HUES48 (cell line): ENCODE measurements at regions not wholly inside any gene's neighbourhood (a gene's known extent, or its start where the extent isn't known, plus 50 kb on each side); places are given as distances from the start of the nearest gene placed in this dataset.

Experiments used
- H3K27ac ChIP-seq: one replicate; pipeline ENCODE4 v1.7.0; 2013; ENCODE audit warnings: low read depth, low read length, inconsistent platforms
- H3K27me3 ChIP-seq: 2 replicates; pipeline ENCODE4 v1.6.1; 2013; ENCODE audit warnings: mild to moderate bottlenecking, low read length; ENCODE audit not compliant: control insufficient read depth, insufficient read depth
- H3K36me3 ChIP-seq: 2 replicates; pipeline ENCODE4 v1.6.1; 2013; ENCODE audit warnings: low read length; ENCODE audit not compliant: control insufficient read depth, insufficient read depth
- H3K4me1 ChIP-seq: 2 replicates; pipeline ENCODE4 v1.6.1; 2013; ENCODE audit warnings: mild to moderate bottlenecking, low read length; ENCODE audit not compliant: control insufficient read depth, insufficient read depth
- H3K4me3 ChIP-seq: 2 replicates; pipeline ENCODE4 v1.5.1; 2013; ENCODE audit warnings: mild to moderate bottlenecking, low read depth, low read length
- H3K9ac ChIP-seq: 2 replicates; pipeline ENCODE4 v1.6.1; 2013; ENCODE audit warnings: mild to moderate bottlenecking, low read depth, low read length, moderate library complexity
- H3K9me3 ChIP-seq: 2 replicates; pipeline ENCODE4 v1.6.1; 2013; ENCODE audit warnings: low read length; ENCODE audit not compliant: control insufficient read depth, insufficient read depth

DNA sequence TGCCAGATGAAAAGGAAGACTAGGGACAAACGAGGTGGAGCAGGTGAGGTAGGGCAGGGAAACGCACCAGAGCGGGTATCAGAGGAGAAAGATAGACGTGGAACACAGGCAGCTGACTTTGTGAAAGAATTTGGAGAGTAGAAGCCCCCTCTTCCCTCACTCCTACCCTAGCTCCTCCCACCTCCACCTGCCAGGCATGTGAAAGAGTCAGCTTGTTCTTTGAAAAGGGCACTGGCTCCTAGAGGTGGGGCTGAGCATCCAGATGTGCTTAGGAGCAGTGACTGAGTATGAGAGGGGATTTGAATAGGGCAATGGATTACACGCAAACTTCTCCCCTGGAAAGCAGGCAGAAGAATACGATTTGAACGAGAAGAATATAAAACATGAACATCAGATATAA lies 174.2 kb upstream of the INHBA start:
- no peaks in the 10 kb centered on the region for H3K36me3 ChIP-seq
- no peaks in the 10 kb centered on the region for H3K4me1 ChIP-seq
- H3K9ac ChIP-seq = no peak overlapping the region
- H3K27me3 ChIP-seq = no peaks in the 10 kb centered on the region; the same call in 1 of the 2 replicates
- H3K9me3 ChIP-seq = no peaks in the 10 kb centered on the region
- H3K27ac ChIP-seq = no peak overlapping the region
- H3K4me3 ChIP-seq = no peak overlapping the region

DNA sequence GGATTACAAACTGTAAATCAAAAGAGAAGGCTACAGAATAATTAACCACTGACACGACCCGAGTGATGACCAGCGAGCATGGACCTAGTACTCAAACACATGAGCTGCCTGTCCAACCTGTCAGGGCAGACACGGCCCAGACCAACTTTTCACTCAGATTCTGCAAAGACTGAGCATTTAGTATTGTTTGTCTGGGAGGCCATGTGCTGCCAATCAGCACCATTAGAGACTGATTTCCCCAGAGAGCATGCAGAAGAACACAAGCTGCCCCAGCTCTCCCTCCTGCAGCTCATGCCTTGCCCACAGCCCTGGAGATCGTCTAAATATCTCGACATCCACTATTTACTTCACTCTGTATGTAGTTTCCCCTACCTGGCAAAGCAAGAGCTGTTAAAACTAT lies 172.6 kb upstream of the INHBA start:
- no peaks in the 10 kb centered on the region; the same call in 1 of the 2 replicates for H3K27me3 ChIP-seq
- no peaks in the 10 kb centered on the region for H3K4me1 ChIP-seq
- no peaks in the 10 kb centered on the region for H3K36me3 ChIP-seq
- no peak overlapping the region for H3K27ac ChIP-seq
- H3K9me3 ChIP-seq = no peaks in the 10 kb centered on the region
- H3K9ac ChIP-seq = no peak overlapping the region
- H3K4me3 ChIP-seq = no peak overlapping the region

DNA sequence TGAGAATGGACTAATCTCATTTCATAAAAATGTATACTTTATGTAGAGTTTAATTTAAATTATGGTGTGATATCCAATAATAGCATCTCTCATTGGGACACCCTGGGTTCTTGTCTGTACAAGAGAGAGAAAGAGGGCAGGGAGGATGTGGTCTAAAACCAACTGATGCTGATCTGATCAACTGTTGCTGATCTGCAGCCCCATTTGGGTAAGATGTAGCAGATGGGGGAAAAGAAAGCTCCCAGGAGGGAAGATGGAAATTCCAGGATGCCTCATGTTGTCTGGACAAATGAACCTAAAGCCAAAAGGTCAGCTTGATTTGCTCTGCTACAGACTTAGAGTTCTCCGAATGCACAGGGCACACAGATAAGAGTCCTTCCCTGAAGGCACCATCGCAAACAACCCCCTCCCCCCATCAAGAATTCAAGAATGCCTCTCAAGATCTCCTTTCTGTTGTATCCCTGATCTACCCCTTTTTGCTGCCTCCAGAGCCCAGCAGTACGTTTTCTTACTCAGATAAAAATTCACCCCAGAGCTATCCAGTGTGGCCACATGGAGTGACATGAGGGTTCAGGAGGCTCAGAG lies 171.4 kb upstream of the INHBA start:
- no peak overlapping the region for H3K4me3 ChIP-seq
- no peak overlapping the region for H3K27ac ChIP-seq
- no peaks in the 10 kb centered on the region for H3K36me3 ChIP-seq
- H3K4me1 ChIP-seq = no peaks in the 10 kb centered on the region
- no peak overlapping the region for H3K9ac ChIP-seq
- H3K9me3 ChIP-seq = no peaks in the 10 kb centered on the region
- no peaks in the 10 kb centered on the region; the same call in 1 of the 2 replicates for H3K27me3 ChIP-seq

DNA sequence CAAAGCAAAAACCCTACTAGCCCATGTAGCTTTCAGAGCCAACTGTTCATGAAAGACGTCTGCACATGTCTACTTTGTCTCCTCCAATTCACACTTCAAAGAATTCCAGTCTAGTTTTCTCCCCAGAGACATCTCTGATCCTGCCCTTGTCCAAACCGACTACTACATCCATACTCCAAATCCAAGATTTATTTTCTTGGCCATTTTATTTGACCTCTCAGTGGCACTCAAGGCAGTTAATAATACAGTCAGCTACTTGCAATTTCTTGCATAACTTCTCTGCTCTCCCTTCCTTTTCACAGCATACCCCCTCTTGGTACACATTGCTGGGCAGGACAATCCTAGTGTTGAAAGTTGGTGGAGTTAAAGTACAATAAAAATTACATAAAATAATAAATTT lies 170.9 kb upstream of the INHBA start:
- Histone ChIP-seq H3K27ac (no peak overlapping the region), H3K27me3 (no peaks in the 10 kb centered on the region; the same call in 1 of the 2 replicates), H3K36me3 (no peaks in the 10 kb centered on the region), H3K4me1 (no peaks in the 10 kb centered on the region), H3K4me3 (no peak overlapping the region), H3K9ac (no peak overlapping the region), H3K9me3 (no peaks in the 10 kb centered on the region)

DNA sequence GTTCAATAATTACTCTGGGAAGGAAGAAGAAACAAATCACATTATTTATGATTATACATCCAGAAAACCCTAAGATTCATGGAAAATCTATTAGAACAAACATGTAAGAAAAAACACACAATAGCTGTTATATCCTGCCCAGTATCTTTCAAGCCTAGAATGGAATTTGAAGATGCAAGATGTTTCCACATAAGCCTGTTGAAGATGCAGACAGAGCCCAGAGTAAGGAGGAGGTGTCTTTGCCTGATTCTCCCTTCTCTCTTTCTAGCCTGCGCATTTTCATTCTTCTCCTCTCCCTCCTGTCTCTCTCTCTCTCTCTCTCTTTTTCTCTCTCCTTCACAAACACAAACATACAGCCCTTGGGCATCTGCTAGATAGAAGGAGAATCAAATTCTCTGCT lies 170.1 kb upstream of the INHBA start:
- Histone ChIP-seq H3K4me1 (no peaks in the 10 kb centered on the region), H3K27me3 (no peaks in the 10 kb centered on the region; the same call in 1 of the 2 replicates), H3K36me3 (no peaks in the 10 kb centered on the region), H3K27ac (no peak overlapping the region), H3K9ac (no peak overlapping the region), H3K4me3 (no peak overlapping the region), H3K9me3 (no peaks in the 10 kb centered on the region)

GRCh38 chr7:41870461-41871138 lies 167.7 kb upstream of the INHBA start:
- Histone ChIP-seq H3K27ac (no peak overlapping the region), H3K36me3 (no peaks in the 10 kb centered on the region), H3K4me3 (no peak overlapping the region), H3K27me3 (no peaks in the 10 kb centered on the region; the same call in 1 of the 2 replicates), H3K9ac (no peak overlapping the region), H3K9me3 (peaks cover 6% of the 10 kb centered on the region), H3K4me1 (no peaks in the 10 kb centered on the region)

- Histone ChIP-seq H3K9ac (no peak overlapping the region), H3K27me3 (no peaks in the 10 kb centered on the region), H3K9me3 (peaks cover 12% of the 10 kb centered on the region), H3K4me3 (no peak overlapping the region), H3K36me3 (no peaks in the 10 kb centered on the region), H3K27ac (no peak overlapping the region), H3K4me1 (no peaks in the 10 kb centered on the region)
Measured at GRCh38 chr7:41869997-41870396, 167.1 kb upstream of the INHBA start.

GRCh38 chr7:41869596-41869995 lies 166.7 kb upstream of the INHBA start:
- no peak overlapping the region for H3K4me3 ChIP-seq
- no peak overlapping the region for H3K27ac ChIP-seq
- H3K9ac ChIP-seq = no peak overlapping the region
- no peaks in the 10 kb centered on the region for H3K36me3 ChIP-seq
- H3K9me3 ChIP-seq = peaks cover 16% of the 10 kb centered on the region
- no peaks in the 10 kb centered on the region for H3K27me3 ChIP-seq
- H3K4me1 ChIP-seq = no peaks in the 10 kb centered on the region

DNA sequence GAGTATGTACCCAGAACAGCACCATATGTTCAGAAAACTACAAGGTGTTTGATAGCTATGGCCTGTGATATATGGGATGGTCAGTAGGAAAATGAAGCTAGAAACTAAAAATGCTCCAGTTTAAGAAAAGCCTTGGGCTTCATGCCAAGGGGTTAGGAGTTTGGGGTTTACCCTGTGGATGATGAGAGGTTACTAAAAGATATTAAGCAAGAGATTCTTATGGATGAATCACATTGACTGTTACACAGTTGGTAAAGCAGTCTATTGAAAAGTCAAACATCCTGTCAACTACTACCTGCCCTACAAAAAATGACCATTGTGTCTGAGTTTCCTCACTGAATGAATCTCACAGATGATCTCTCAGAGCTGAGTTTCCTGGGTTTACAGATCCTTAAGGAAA lies 166.2 kb upstream of the INHBA start:
- H3K27ac ChIP-seq = no peak overlapping the region
- H3K36me3 ChIP-seq = no peaks in the 10 kb centered on the region
- no peak overlapping the region for H3K9ac ChIP-seq
- peaks cover 21% of the 10 kb centered on the region for H3K9me3 ChIP-seq
- no peaks in the 10 kb centered on the region for H3K4me1 ChIP-seq
- no peak overlapping the region for H3K4me3 ChIP-seq
- H3K27me3 ChIP-seq = no peaks in the 10 kb centered on the region

- H3K4me1 ChIP-seq = no peaks in the 10 kb centered on the region
- no peaks in the 10 kb centered on the region for H3K36me3 ChIP-seq
- no peaks in the 10 kb centered on the region for H3K27me3 ChIP-seq
- H3K27ac ChIP-seq = no peak overlapping the region
- no peak overlapping the region for H3K9ac ChIP-seq
- H3K9me3 ChIP-seq = peaks cover 21% of the 10 kb centered on the region
- H3K4me3 ChIP-seq = no peak overlapping the region
Measured at GRCh38 chr7:41867639-41868280, 164.9 kb upstream of the INHBA start.

DNA sequence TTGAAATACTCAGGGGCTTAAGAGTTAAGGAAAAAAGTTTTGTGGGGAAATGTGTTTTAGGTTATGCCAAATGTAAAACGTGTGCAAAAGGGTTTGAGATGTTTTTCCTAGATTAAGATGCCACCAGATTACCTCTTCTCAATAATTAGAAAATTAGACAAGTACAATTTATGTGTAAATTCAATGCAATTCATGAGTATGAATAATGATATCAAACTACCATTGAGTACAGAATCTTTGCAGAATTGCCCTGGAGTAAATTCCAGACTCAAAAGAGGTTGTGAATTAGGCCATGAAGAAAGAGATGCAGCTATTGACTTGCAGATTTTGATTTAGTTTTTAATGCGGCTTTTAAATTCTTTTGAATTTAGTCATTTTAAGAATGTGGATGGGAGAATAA lies 159.4 kb upstream of the INHBA start:
- H3K9me3 ChIP-seq = peaks cover 21% of the 10 kb centered on the region

More for the DNA sequence above, 159.4 kb upstream of the INHBA start:
- Histone ChIP-seq H3K36me3 (no peaks in the 10 kb centered on the region), H3K4me3 (no peak overlapping the region), H3K27ac (no peak overlapping the region), H3K9ac (no peak overlapping the region), H3K27me3 (no peaks in the 10 kb centered on the region), H3K4me1 (no peaks in the 10 kb centered on the region)
